GM12878 (cell line): ENCODE measurements at regions not wholly inside any gene's neighbourhood (a gene's known extent, or its start where the extent isn't known, plus 50 kb on each side); places are given as distances from the start of the nearest gene placed in this dataset.

Source experiments
- ATAC-seq: fragments of 200-7000 bp; cut with Tn5 transposase; 3 replicates; pipeline ENCODE4 v1.9.1; 2020; ENCODE audit warnings: mild to moderate bottlenecking, moderate library complexity
- BruUV-seq: library from RNA; stranded (reverse); fragments of 400-500 nt; replicated peaks from 2 replicates; lab custom pipeline; 2021; lab: Mats Ljungman, UMichigan
- CTCF ChIA-PET: fragments of 300-600 bp; sonication (Branson Sonifier 250); formaldehyde crosslinking; extraction: SDS; loops from one replicate; lab custom pipeline; 2021; ENCODE audit warnings: inconsistent platforms; lab: Yijun Ruan, JAX
- POLR2A ChIA-PET: fragments of 350-600 bp; formaldehyde crosslinking; extraction: SDS; loops from one replicate; lab custom pipeline; 2021; ENCODE audit warnings: inconsistent platforms; lab: Charles Lee
- RAD21 ChIA-PET: fragments of 300-600 bp; sonication (Branson Sonifier 250); formaldehyde crosslinking; loops from one replicate; lab custom pipeline; 2023; ENCODE audit warnings: antibody characterized with exemption; ENCODE audit not compliant: unreplicated experiment; lab: Charles Lee
- SMC1A ChIA-PET: fragments of 300-600 bp; sonication (Branson Sonifier 250); formaldehyde crosslinking; loops from one replicate; lab custom pipeline; 2023; ENCODE audit not compliant: unreplicated experiment, uncharacterized antibody; lab: Charles Lee
- DNase-seq: peaks from one replicate; pipeline ENCODE4 v3.0.0-alpha.2; 2011; ENCODE audit warnings: low read depth, low spot score
- FAIRE-seq: peaks from 3 replicates; lab custom pipeline; 2011; peaks lifted over from hg19 to GRCh38; lab: Jason Lieb, UNC
- H2AFZ ChIP-seq: 2 replicates; pipeline ENCODE4 v1.6.0; 2011; ENCODE audit warnings: low read depth, low read length, control low read depth; ENCODE audit not compliant: control insufficient read depth
- H3K27ac ChIP-seq: 2 replicates; pipeline ENCODE4 v1.5.1; 2011; ENCODE audit warnings: control low read depth; ENCODE audit not compliant: control insufficient read depth, insufficient read depth
- H3K27me3 ChIP-seq, 2 experiments: replicated peaks in 1 of 2; 2 replicates each; pipeline versions ENCODE4 v1.6.0 to v1.6.1; 2011; ENCODE audit warnings: low read length in 1 of 2; ENCODE audit not compliant: control insufficient read depth in 2 of 2, insufficient read depth in 2 of 2
- H3K36me3 ChIP-seq, 2 experiments: 2 replicates each; pipeline ENCODE4 v1.5.1; 2011; ENCODE audit warnings: low read length in 1 of 2; ENCODE audit not compliant: control insufficient read depth in 2 of 2, insufficient read depth in 2 of 2
- H3K4me1 ChIP-seq: 2 replicates; pipeline ENCODE4 v1.6.1; 2011; ENCODE audit warnings: mild to moderate bottlenecking, low read length, moderate library complexity, mixed read lengths; ENCODE audit not compliant: control insufficient read depth, insufficient read depth
- H3K4me2 ChIP-seq: 2 replicates; pipeline ENCODE4 v1.6.0; 2011; ENCODE audit warnings: control low read depth; ENCODE audit not compliant: control insufficient read depth, insufficient read depth
- H3K4me3 ChIP-seq: fragments of 200-600 bp; sonication (generic); 2 replicates; pipeline ENCODE4 v1.5.1; 2016
- H3K79me2 ChIP-seq: 2 replicates; pipeline ENCODE4 v1.6.0; 2011; ENCODE audit warnings: low read length; ENCODE audit not compliant: control insufficient read depth, insufficient read depth
- H3K9ac ChIP-seq: 2 replicates; pipeline ENCODE4 v1.8.0; 2011; ENCODE audit warnings: low read length, control low read depth, mixed read lengths; ENCODE audit not compliant: control insufficient read depth, insufficient read depth
- H3K9me3 ChIP-seq: replicated peaks from 3 replicates; pipeline ENCODE4 v1.5.1; 2011; ENCODE audit warnings: mild to moderate bottlenecking, low read length; ENCODE audit not compliant: control insufficient read depth, insufficient read depth
- H4K20me1 ChIP-seq: 2 replicates; pipeline ENCODE4 v1.6.0; 2011; ENCODE audit not compliant: control insufficient read depth, insufficient read depth
- BCL11A ChIP-seq: IDR thresholded peaks from 2 replicates; pipeline ENCODE4 v1.6.1; 2011; ENCODE audit warnings: low read depth, low read length
- BRCA1 ChIP-seq: IDR thresholded peaks from 2 replicates; pipeline ENCODE4 v1.6.1; 2011; ENCODE audit warnings: low read depth, low read length, improper control_type of control experiment
- CEBPZ ChIP-seq: fragments of 150-350 bp; IDR thresholded peaks from 2 replicates; pipeline ENCODE4 v1.6.1; 2016; ENCODE audit warnings: low read depth, low read length
- ESRRA ChIP-seq: IDR thresholded peaks from 2 replicates; pipeline ENCODE4 v1.6.1; 2012; ENCODE audit warnings: mild to moderate bottlenecking, low read length, improper control_type of control experiment
- FOXK2 ChIP-seq: fragments of 450-650 bp; IDR thresholded peaks from 2 replicates; pipeline ENCODE4 v1.6.1; 2017; ENCODE audit warnings: mild to moderate bottlenecking, moderate library complexity
- HDGF ChIP-seq: fragments of 450-650 bp; IDR thresholded peaks from 2 replicates; pipeline ENCODE4 v1.6.1; 2016; ENCODE audit warnings: antibody characterized with exemption
- MLLT1 ChIP-seq: fragments of 450-650 bp; IDR thresholded peaks from 2 replicates; pipeline ENCODE4 v1.6.1; 2016; ENCODE audit warnings: mild to moderate bottlenecking
- MXI1 ChIP-seq: fragments of 150-350 bp; IDR thresholded peaks from 2 replicates; pipeline ENCODE4 v1.6.1; 2011; ENCODE audit warnings: low read depth, mild to moderate bottlenecking, inconsistent platforms, low read length, improper control_type of control experiment
- NFYB ChIP-seq: IDR thresholded peaks from 2 replicates; pipeline ENCODE4 v1.6.1; 2011; ENCODE audit warnings: low read depth, mild to moderate bottlenecking, low read length, improper control_type of control experiment, moderate library complexity; ENCODE audit not compliant: insufficient read depth
- PBX3 ChIP-seq: IDR thresholded peaks from 2 replicates; pipeline ENCODE4 v1.6.1; 2011; ENCODE audit warnings: mild to moderate bottlenecking, low read depth, low read length, moderate library complexity; ENCODE audit not compliant: insufficient replicate concordance
- SMAD1 ChIP-seq: fragments of 450-650 bp; IDR thresholded peaks from 2 replicates; pipeline ENCODE4 v1.6.1; 2018; ENCODE audit warnings: mild to moderate bottlenecking, low read depth; ENCODE audit not compliant: partially characterized antibody
- SPI1 ChIP-seq: IDR thresholded peaks from 2 replicates; pipeline ENCODE4 v1.6.1; 2011; ENCODE audit warnings: low read depth, mild to moderate bottlenecking, low read length, moderate library complexity, borderline replicate concordance; ENCODE audit not compliant: insufficient read depth
- WGBS: methylation state at CpG from one replicate; pipeline ENCODE4 v1.1.6; 2016; ENCODE audit warnings: low lambda C conversion rate; ENCODE audit not compliant: insufficient replicate concordance, insufficient coverage; ENCODE audit errors: missing lambda C conversion rate; 5-methylcytosine and 5-hydroxymethylcytosine counted together
- in situ Hi-C: fragments of 300-500 bp; cut with MboI; formaldehyde crosslinking; loops from 9 replicates; pipeline ENCODE4 v1.14.3; 2018; ENCODE audit warnings: mixed read lengths
- intact Hi-C: fragments of 100-400 bp; cut with micrococcal nuclease; formaldehyde crosslinking; loops from one replicate; pipeline ENCODE4 v1.14.2; 2022; ENCODE audit not compliant: unreplicated experiment

GRCh38 chr3:145936971-145937370, 224.0 kb downstream of the PLOD2 start:
- no TSS peak for BruUV-seq
- TF ChIP-seq CEBPZ (no peak), BCL11A (no peak), MLLT1 (no peak), NFYB (no peak), SMAD1 (no peak), MXI1 (no peak), BRCA1 (no peak), FOXK2 (no peak), HDGF (no peak), SPI1 (no peak), PBX3 (no peak), ESRRA (no peak)
- intact Hi-C loops: no loop called here
- Histone ChIP-seq H3K9ac (no peak overlapping the region), H3K4me1 (no peaks in the 10 kb centered on the region), H3K4me3 (no peak overlapping the region), H4K20me1 (no peaks in the 10 kb centered on the region), H3K27me3 (no peaks in the 10 kb centered on the region), H3K36me3 (no peaks in the 10 kb centered on the region), H2AFZ (no peak overlapping the region), H3K79me2 (no peaks in the 10 kb centered on the region), H3K4me2 (no peak overlapping the region), H3K9me3 (no peaks in the 10 kb centered on the region), H3K27ac (no peak overlapping the region)
- FAIRE-seq (no peak), DNase-seq (no peak), ATAC-seq (no peak)
- SMC1A ChIA-PET: no interaction called here
- CTCF ChIA-PET: no interaction called here
- RAD21 ChIA-PET: no interaction called here
- 50% methylated on average over 6 of the region's 6 CpGs for WGBS
- in situ Hi-C loops: no loop called here
- POLR2A ChIA-PET: interaction anchor here (0.6 kb wide), 1 partner anchor 721 kb away, joined by 6 read pairs; no protein-coding TSS in a partner anchor
